ENCODE measurements at regions not wholly inside any gene's neighbourhood (a gene's known extent, or its start where the extent isn't known, plus 50 kb on each side); places are given as distances from the start of the nearest gene placed in this dataset.

GRCh38 chr5:91645347-91645746 lies 262.2 kb upstream of the ARRDC3 start:
- Histone ChIP-seq H3K27ac (ENCODE audit: low read depth, low read length) (no peak overlapping the region), H3K36me3 (ENCODE audit: control insufficient read depth, insufficient read depth, low read length) (no peaks in the 10 kb centered on the region), H3K4me3 (ENCODE audit: low read depth, low read length) (no peak overlapping the region), H3K9me3 (ENCODE audit: control insufficient read depth, insufficient read depth, low read length) (no peaks in the 10 kb centered on the region), H3K4me1 (ENCODE audit: control insufficient read depth, insufficient read depth, low read length) (no peaks in the 10 kb centered on the region), H3K27me3 (ENCODE audit: control insufficient read depth, insufficient read depth, low read length) (no peaks in the 10 kb centered on the region)
- WGBS (ENCODE audit: insufficient coverage), result 78% methylated on average over 4 of the region's 4 CpGs
- DNase-seq (ENCODE audit: low read depth in 4 of 6, low spot score in 6 of 6), result no peak

GRCh38 chr5:91643797-91644196 lies 260.7 kb upstream of the ARRDC3 start:
- no peaks in the 10 kb centered on the region for H3K9me3 ChIP-seq (ENCODE audit: control insufficient read depth, insufficient read depth, low read length)
- 60% methylated on average over 1 of the region's 2 CpGs for WGBS (ENCODE audit: insufficient coverage)
- no peaks in the 10 kb centered on the region for H3K27me3 ChIP-seq (ENCODE audit: control insufficient read depth, insufficient read depth, low read length)
- no peaks in the 10 kb centered on the region for H3K4me1 ChIP-seq (ENCODE audit: control insufficient read depth, insufficient read depth, low read length)
- peak in 1 of 6 donors; percentile 62 for DNase-seq (ENCODE audit: low read depth in 4 of 6, low spot score in 6 of 6)
- H3K27ac ChIP-seq (ENCODE audit: low read depth, low read length), result no peak overlapping the region
- no peaks in the 10 kb centered on the region for H3K36me3 ChIP-seq (ENCODE audit: control insufficient read depth, insufficient read depth, low read length)
- H3K4me3 ChIP-seq (ENCODE audit: low read depth, low read length), result no peak overlapping the region

- H3K36me3 ChIP-seq (ENCODE audit: control insufficient read depth, insufficient read depth, low read length), result no peaks in the 10 kb centered on the region
- 71% methylated on average over 3 of the region's 5 CpGs for WGBS (ENCODE audit: insufficient coverage)
- DNase-seq (ENCODE audit: low read depth in 4 of 6, low spot score in 6 of 6), result peak in 2 of 6 donors; percentile 43 to 51
- no peaks in the 10 kb centered on the region for H3K4me1 ChIP-seq (ENCODE audit: control insufficient read depth, insufficient read depth, low read length)
- H3K27ac ChIP-seq (ENCODE audit: low read depth, low read length), result no peak overlapping the region
- H3K4me3 ChIP-seq (ENCODE audit: low read depth, low read length), result no peak overlapping the region
- H3K27me3 ChIP-seq (ENCODE audit: control insufficient read depth, insufficient read depth, low read length), result no peaks in the 10 kb centered on the region
- no peaks in the 10 kb centered on the region for H3K9me3 ChIP-seq (ENCODE audit: control insufficient read depth, insufficient read depth, low read length)
These were observed 259.5 kb upstream of the ARRDC3 start for GRCh38 chr5:91642581-91642980.

- H3K36me3 ChIP-seq (ENCODE audit: control insufficient read depth, insufficient read depth, low read length), result no peaks in the 10 kb centered on the region
- WGBS (ENCODE audit: insufficient coverage), result no CpG with 5 or more reads among the region's 2 CpGs
- DNase-seq (ENCODE audit: low read depth in 4 of 6, low spot score in 6 of 6), result peak; percentile 36 to 92 (median 58)
These were observed 258.7 kb upstream of the ARRDC3 start for GRCh38 chr5:91641730-91642350.

GRCh38 chr5:91639744-91640143 lies 256.6 kb upstream of the ARRDC3 start:
- no peak overlapping the region for H3K4me3 ChIP-seq (ENCODE audit: low read depth, low read length)
- DNase-seq (ENCODE audit: low read depth in 4 of 6, low spot score in 6 of 6), result no peak
- no peaks in the 10 kb centered on the region for H3K4me1 ChIP-seq (ENCODE audit: control insufficient read depth, insufficient read depth, low read length)
- no peaks in the 10 kb centered on the region for H3K9me3 ChIP-seq (ENCODE audit: control insufficient read depth, insufficient read depth, low read length)
- H3K36me3 ChIP-seq (ENCODE audit: control insufficient read depth, insufficient read depth, low read length), result no peaks in the 10 kb centered on the region
- WGBS (ENCODE audit: insufficient coverage), result no CpG with 5 or more reads among the region's 3 CpGs
- no peaks in the 10 kb centered on the region for H3K27me3 ChIP-seq (ENCODE audit: control insufficient read depth, insufficient read depth, low read length)
- H3K27ac ChIP-seq (ENCODE audit: low read depth, low read length), result no peak overlapping the region

More at GRCh38 chr5:91641730-91642350, 258.7 kb upstream of the ARRDC3 start:
- Histone ChIP-seq H3K27ac (ENCODE audit: low read depth, low read length) (no peak overlapping the region), H3K4me3 (ENCODE audit: low read depth, low read length) (no peak overlapping the region), H3K27me3 (ENCODE audit: control insufficient read depth, insufficient read depth, low read length) (no peaks in the 10 kb centered on the region), H3K9me3 (ENCODE audit: control insufficient read depth, insufficient read depth, low read length) (no peaks in the 10 kb centered on the region), H3K4me1 (ENCODE audit: control insufficient read depth, insufficient read depth, low read length) (no peaks in the 10 kb centered on the region)

- no CpG with 5 or more reads among the region's 1 CpG for WGBS (ENCODE audit: insufficient coverage)
- H3K36me3 ChIP-seq (ENCODE audit: control insufficient read depth, insufficient read depth, low read length), result no peaks in the 10 kb centered on the region
- H3K4me3 ChIP-seq (ENCODE audit: low read depth, low read length), result no peak overlapping the region
- H3K9me3 ChIP-seq (ENCODE audit: control insufficient read depth, insufficient read depth, low read length), result no peaks in the 10 kb centered on the region
- no peak for DNase-seq (ENCODE audit: low read depth in 4 of 6, low spot score in 6 of 6)
- H3K27me3 ChIP-seq (ENCODE audit: control insufficient read depth, insufficient read depth, low read length), result no peaks in the 10 kb centered on the region
- no peaks in the 10 kb centered on the region for H3K4me1 ChIP-seq (ENCODE audit: control insufficient read depth, insufficient read depth, low read length)
- H3K27ac ChIP-seq (ENCODE audit: low read depth, low read length), result no peak overlapping the region
These were observed 254.9 kb upstream of the ARRDC3 start for GRCh38 chr5:91638010-91638409.

- H3K4me1 ChIP-seq (ENCODE audit: control insufficient read depth, insufficient read depth, low read length), result no peaks in the 10 kb centered on the region
- no peaks in the 10 kb centered on the region for H3K27me3 ChIP-seq (ENCODE audit: control insufficient read depth, insufficient read depth, low read length)
- H3K9me3 ChIP-seq (ENCODE audit: control insufficient read depth, insufficient read depth, low read length), result no peaks in the 10 kb centered on the region
- 91% methylated on average over 2 of the region's 4 CpGs for WGBS (ENCODE audit: insufficient coverage)
- H3K27ac ChIP-seq (ENCODE audit: low read depth, low read length), result no peak overlapping the region
- H3K4me3 ChIP-seq (ENCODE audit: low read depth, low read length), result no peak overlapping the region
- H3K36me3 ChIP-seq (ENCODE audit: control insufficient read depth, insufficient read depth, low read length), result no peaks in the 10 kb centered on the region
- DNase-seq (ENCODE audit: low read depth in 4 of 6, low spot score in 6 of 6), result peak in 1 of 6 donors; percentile 10
These were observed 253.0 kb upstream of the ARRDC3 start for GRCh38 chr5:91635950-91636734.

GRCh38 chr5:91632871-91633270 lies 249.8 kb upstream of the ARRDC3 start:
- no peaks in the 10 kb centered on the region for H3K36me3 ChIP-seq (ENCODE audit: control insufficient read depth, insufficient read depth, low read length)
- no peaks in the 10 kb centered on the region for H3K9me3 ChIP-seq (ENCODE audit: control insufficient read depth, insufficient read depth, low read length)
- H3K27me3 ChIP-seq (ENCODE audit: control insufficient read depth, insufficient read depth, low read length), result no peaks in the 10 kb centered on the region
- DNase-seq (ENCODE audit: low read depth in 4 of 6, low spot score in 6 of 6), result peak in 2 of 6 donors; percentile 10 to 49
- H3K27ac ChIP-seq (ENCODE audit: low read depth, low read length), result no peak overlapping the region
- H3K4me3 ChIP-seq (ENCODE audit: low read depth, low read length), result no peak overlapping the region
- no peaks in the 10 kb centered on the region for H3K4me1 ChIP-seq (ENCODE audit: control insufficient read depth, insufficient read depth, low read length)
- no CpG with 5 or more reads among the region's 1 CpG for WGBS (ENCODE audit: insufficient coverage)

GRCh38 chr5:91611746-91612145 lies 228.6 kb upstream of the ARRDC3 start:
- Histone ChIP-seq H3K36me3 (ENCODE audit: control insufficient read depth, insufficient read depth, low read length) (no peaks in the 10 kb centered on the region), H3K9me3 (ENCODE audit: control insufficient read depth, insufficient read depth, low read length) (no peaks in the 10 kb centered on the region), H3K4me3 (ENCODE audit: low read depth, low read length) (no peak overlapping the region), H3K4me1 (ENCODE audit: control insufficient read depth, insufficient read depth, low read length) (no peaks in the 10 kb centered on the region), H3K27me3 (ENCODE audit: control insufficient read depth, insufficient read depth, low read length) (no peaks in the 10 kb centered on the region), H3K27ac (ENCODE audit: low read depth, low read length) (no peak overlapping the region)
- no peak for DNase-seq (ENCODE audit: low read depth in 4 of 6, low spot score in 6 of 6)
- WGBS (ENCODE audit: insufficient coverage), result no CpG with 5 or more reads among the region's 2 CpGs

GRCh38 chr5:91607675-91608074 lies 224.6 kb upstream of the ARRDC3 start:
- no peaks in the 10 kb centered on the region for H3K27me3 ChIP-seq (ENCODE audit: control insufficient read depth, insufficient read depth, low read length)
- peak in 1 of 6 donors; percentile 24 for DNase-seq (ENCODE audit: low read depth in 4 of 6, low spot score in 6 of 6)
- no peak overlapping the region for H3K27ac ChIP-seq (ENCODE audit: low read depth, low read length)
- no peaks in the 10 kb centered on the region for H3K4me1 ChIP-seq (ENCODE audit: control insufficient read depth, insufficient read depth, low read length)
- no peak overlapping the region for H3K4me3 ChIP-seq (ENCODE audit: low read depth, low read length)
- no peaks in the 10 kb centered on the region for H3K9me3 ChIP-seq (ENCODE audit: control insufficient read depth, insufficient read depth, low read length)
- no peaks in the 10 kb centered on the region for H3K36me3 ChIP-seq (ENCODE audit: control insufficient read depth, insufficient read depth, low read length)
